AG10803 (cell line): ENCODE measurements at regions not wholly inside any gene's neighbourhood (a gene's known extent, or its start where the extent isn't known, plus 50 kb on each side); places are given as distances from the start of the nearest gene placed in this dataset.

Source experiments
- DNase-seq: peaks from one replicate; pipeline ENCODE4 v3.0.0; 2010; ENCODE audit warnings: low read depth
- H3K4me3 ChIP-seq: 2 replicates; pipeline ENCODE4 v1.5.1; 2011; ENCODE audit warnings: mild to moderate bottlenecking, low read length, control low read depth
- CTCF ChIP-seq: conservative IDR thresholded peaks from 2 replicates; pipeline ENCODE4 v1.5.1; 2011; ENCODE audit warnings: mild to moderate bottlenecking, low read length, control low read depth, inconsistent platforms

- H3K4me3 ChIP-seq, result no peak overlapping the region
- no peak for TF ChIP-seq CTCF
- DNase-seq, result no peak
Measured at GRCh38 chr6:104095661-104096416, 763.9 kb downstream of the HACE1 start.

- no peak for DNase-seq
- no peak overlapping the region for H3K4me3 ChIP-seq
- no peak for TF ChIP-seq CTCF
Measured at GRCh38 chr6:104087765-104088164, 772.0 kb downstream of the HACE1 start.

GRCh38 chr6:104068281-104068680 lies 791.4 kb downstream of the HACE1 start:
- no peak for DNase-seq
- H3K4me3 ChIP-seq, result no peak overlapping the region
- TF ChIP-seq CTCF, result no peak

GRCh38 chr6:104064876-104065275 lies 794.8 kb downstream of the HACE1 start:
- no peak overlapping the region for H3K4me3 ChIP-seq
- no peak for DNase-seq
- no peak for TF ChIP-seq CTCF

GRCh38 chr6:104050455-104050854 lies 809.3 kb downstream of the HACE1 start:
- DNase-seq, result no peak
- no peak overlapping the region for H3K4me3 ChIP-seq
- TF ChIP-seq CTCF, result no peak

- no peak for DNase-seq
- TF ChIP-seq CTCF, result no peak
- no peak overlapping the region for H3K4me3 ChIP-seq
Measured at GRCh38 chr6:104046426-104046825, 813.3 kb downstream of the HACE1 start.

GRCh38 chr6:104031346-104031745 lies 828.4 kb downstream of the HACE1 start:
- no peak for TF ChIP-seq CTCF
- H3K4me3 ChIP-seq, result no peak overlapping the region
- DNase-seq, result no peak
